ENCODE measurements at regions not wholly inside any gene's neighbourhood (a gene's known extent, or its start where the extent isn't known, plus 50 kb on each side); places are given as distances from the start of the nearest gene placed in this dataset.

DNA sequence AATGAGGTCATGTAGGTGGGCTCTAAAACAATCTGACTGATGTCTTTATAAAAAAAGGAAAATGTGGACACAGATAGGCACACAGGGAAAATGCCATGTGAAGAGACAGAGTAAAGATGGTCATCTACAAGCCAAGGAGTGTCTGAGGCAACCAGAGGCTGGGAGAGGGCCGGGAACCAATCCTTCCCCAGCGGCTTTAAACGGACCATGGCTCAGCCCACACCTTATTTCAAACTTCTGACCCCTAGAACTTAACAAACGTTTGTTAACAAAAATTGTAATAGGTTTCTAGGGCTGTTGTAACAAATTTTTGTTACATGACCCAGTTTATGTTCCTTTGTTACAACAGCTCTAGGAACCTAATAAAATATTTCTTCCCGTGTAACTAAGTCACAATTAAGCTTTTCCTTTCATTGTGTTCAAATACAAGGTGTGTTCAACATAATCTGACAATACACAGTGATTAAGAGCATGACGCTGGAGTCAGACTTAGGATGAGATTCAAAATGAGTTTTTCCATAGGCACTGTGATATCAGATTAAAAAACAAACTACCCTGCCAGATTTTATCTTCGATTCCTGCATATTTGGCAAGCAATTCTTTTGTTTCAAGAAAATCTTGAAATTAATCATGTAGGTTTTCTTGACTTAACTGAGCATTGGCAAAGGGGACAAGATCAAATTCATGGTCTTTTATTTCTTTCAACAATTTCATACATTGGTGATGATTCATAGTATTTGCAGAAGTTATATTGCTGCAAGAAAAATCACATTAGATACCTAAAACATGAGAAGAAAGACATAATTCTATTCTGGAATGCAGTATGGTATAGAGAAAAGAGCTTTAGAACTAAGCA, 169.5 kb upstream of the RIPOR2 start:
- no peak for TF ChIP-seq TCF12 (IDR thresholded peaks at IDR 0.05; ENCODE audit: low read depth)
- TF ChIP-seq EP300 (IDR thresholded peaks at IDR 0.05; ENCODE audit: borderline replicate concordance), result no peak
- no peak for TF ChIP-seq RAD21 (IDR thresholded peaks at IDR 0.05; ENCODE audit: low read depth)
- no peak for TF ChIP-seq YY1 (IDR thresholded peaks at IDR 0.05; ENCODE audit: low read depth)
- TF ChIP-seq MAX (IDR thresholded peaks at IDR 0.05), result no peak
- no peak for TF ChIP-seq NFIC (IDR thresholded peaks at IDR 0.05)
- no peak for TF ChIP-seq TAF1 (IDR thresholded peaks at IDR 0.05; ENCODE audit: low read depth)
- no peak for TF ChIP-seq CEBPB (IDR thresholded peaks at IDR 0.05)
- no peak for TF ChIP-seq TEAD4 (IDR thresholded peaks at IDR 0.05)
- TF ChIP-seq ZBTB7A (IDR thresholded peaks at IDR 0.05; ENCODE audit: low read depth), result no peak
- TF ChIP-seq REST (IDR thresholded peaks at IDR 0.05; ENCODE audit: low read depth), result no peak
- no peak for TF ChIP-seq CREB1 (IDR thresholded peaks at IDR 0.05; ENCODE audit: low read depth)

DNA sequence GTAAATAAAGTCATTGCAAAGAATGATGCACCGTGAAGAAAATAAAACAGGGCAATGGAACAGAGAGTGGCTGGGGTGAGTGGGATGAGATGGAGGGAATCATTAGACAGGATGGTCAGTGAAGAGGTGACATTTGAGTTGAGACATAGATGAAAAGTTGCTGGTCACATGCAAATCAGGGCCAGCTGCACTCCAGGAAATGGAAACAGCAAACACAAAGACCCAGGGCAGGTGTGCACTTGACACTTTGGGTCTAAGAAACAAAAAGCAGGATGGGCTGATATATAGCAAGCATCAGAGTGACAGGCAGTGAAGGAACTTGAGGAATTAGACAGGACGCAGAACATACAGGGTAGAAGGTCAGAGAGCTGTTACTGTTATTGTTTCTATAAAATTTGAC, 171.5 kb upstream of the RIPOR2 start:
- no peak for TF ChIP-seq TAF1 (IDR thresholded peaks at IDR 0.05; ENCODE audit: low read depth)
- TF ChIP-seq EGR1 (IDR thresholded peaks at IDR 0.05), result no peak
- no peak for TF ChIP-seq RAD21 (IDR thresholded peaks at IDR 0.05; ENCODE audit: low read depth)
- no peak for TF ChIP-seq CEBPB (IDR thresholded peaks at IDR 0.05)
- TF ChIP-seq REST (IDR thresholded peaks at IDR 0.05; ENCODE audit: low read depth), result no peak
- no peak for TF ChIP-seq TEAD4 (IDR thresholded peaks at IDR 0.05)
- no peak for TF ChIP-seq NFIC (IDR thresholded peaks at IDR 0.05)
- TF ChIP-seq YY1 (IDR thresholded peaks at IDR 0.05; ENCODE audit: low read depth), result no peak
- no peak for TF ChIP-seq TCF12 (IDR thresholded peaks at IDR 0.05; ENCODE audit: low read depth)
- TF ChIP-seq EP300 (IDR thresholded peaks at IDR 0.05; ENCODE audit: borderline replicate concordance), result no peak
- no peak for TF ChIP-seq CREB1 (IDR thresholded peaks at IDR 0.05; ENCODE audit: low read depth)
- TF ChIP-seq, protein P1, sequence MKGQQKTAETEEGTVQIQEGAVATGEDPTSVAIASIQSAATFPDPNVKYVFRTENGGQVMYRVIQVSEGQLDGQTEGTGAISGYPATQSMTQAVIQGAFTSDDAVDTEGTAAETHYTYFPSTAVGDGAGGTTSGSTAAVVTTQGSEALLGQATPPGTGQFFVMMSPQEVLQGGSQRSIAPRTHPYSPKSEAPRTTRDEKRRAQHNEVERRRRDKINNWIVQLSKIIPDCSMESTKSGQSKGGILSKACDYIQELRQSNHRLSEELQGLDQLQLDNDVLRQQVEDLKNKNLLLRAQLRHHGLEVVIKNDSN (IDR thresholded peaks at IDR 0.05), result no peak
- no peak for TF ChIP-seq FOXM1 (IDR thresholded peaks at IDR 0.05; ENCODE audit: borderline replicate concordance, low read depth)
- no peak for TF ChIP-seq ZBTB7A (IDR thresholded peaks at IDR 0.05; ENCODE audit: low read depth)
- TF ChIP-seq MAX (IDR thresholded peaks at IDR 0.05), result no peak

GRCh38 chr6:25111782-25112181, 167.4 kb upstream of the CARMIL1 start:
- TF ChIP-seq TCF12 (IDR thresholded peaks at IDR 0.05; ENCODE audit: low read depth) (no peak), CREB1 (IDR thresholded peaks at IDR 0.05; ENCODE audit: low read depth) (no peak)

DNA sequence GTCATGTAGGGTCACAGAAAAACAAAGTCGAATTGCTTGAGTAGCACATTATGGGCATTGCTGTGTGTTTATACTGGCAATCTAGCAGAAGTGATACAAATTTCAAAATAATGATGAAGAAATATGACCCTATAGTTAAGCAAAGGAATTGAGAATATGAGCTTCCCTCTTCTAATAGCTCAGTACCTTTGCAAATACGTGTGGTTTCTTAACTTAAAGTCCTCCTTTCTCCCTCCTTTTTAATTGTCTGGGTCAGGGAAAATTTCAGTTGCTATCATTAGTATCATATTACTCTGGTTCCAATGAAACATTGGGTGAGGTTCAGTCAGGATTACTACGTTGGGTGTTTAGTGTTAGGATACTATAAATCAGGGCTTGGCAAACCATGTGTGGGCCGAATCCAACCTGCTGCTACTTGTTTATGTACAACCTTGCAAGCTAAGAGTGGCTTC, 166.8 kb upstream of the CARMIL1 start:
- TF ChIP-seq EP300 (IDR thresholded peaks at IDR 0.05; ENCODE audit: borderline replicate concordance) (no peak), TAF1 (IDR thresholded peaks at IDR 0.05; ENCODE audit: low read depth) (no peak), FOXM1 (IDR thresholded peaks at IDR 0.05; ENCODE audit: borderline replicate concordance, low read depth) (no peak), NFIC (IDR thresholded peaks at IDR 0.05) (no peak), MAX (IDR thresholded peaks at IDR 0.05) (no peak), REST (IDR thresholded peaks at IDR 0.05; ENCODE audit: low read depth) (no peak), YY1 (IDR thresholded peaks at IDR 0.05; ENCODE audit: low read depth) (no peak), CEBPB (IDR thresholded peaks at IDR 0.05) (no peak), CREB1 (IDR thresholded peaks at IDR 0.05; ENCODE audit: low read depth) (no peak), TEAD4 (IDR thresholded peaks at IDR 0.05) (no peak), TCF12 (IDR thresholded peaks at IDR 0.05; ENCODE audit: low read depth) (no peak), ZBTB7A (IDR thresholded peaks at IDR 0.05; ENCODE audit: low read depth) (no peak), RAD21 (IDR thresholded peaks at IDR 0.05; ENCODE audit: low read depth) (no peak), EGR1 (IDR thresholded peaks at IDR 0.05) (no peak)
- TF ChIP-seq, protein P1 (IDR thresholded peaks at IDR 0.05), result no peak
